WTC11 (cell line): ENCODE measurements at regions not wholly inside any gene's neighbourhood (a gene's known extent, or its start where the extent isn't known, plus 50 kb on each side); places are given as distances from the start of the nearest gene placed in this dataset.

ENCODE experiments used
- ATF1 ChIP-seq: sonication (generic); formaldehyde crosslinking; IDR thresholded peaks from 2 replicates; pipeline ENCODE4 v1.8.1; 2023; ENCODE audit warnings: mild to moderate bottlenecking, moderate library complexity, missing genetic modification reagents
- JUN ChIP-seq: sonication (generic); formaldehyde crosslinking; IDR thresholded peaks from 2 replicates; pipeline ENCODE4 v1.8.0; 2023; ENCODE audit warnings: mild to moderate bottlenecking, missing genetic modification reagents
- NR2C2 ChIP-seq: sonication (generic); formaldehyde crosslinking; IDR thresholded peaks from 2 replicates; pipeline ENCODE4 v1.8.0; 2022; ENCODE audit warnings: mild to moderate bottlenecking, missing genetic modification reagents
- TEAD4 ChIP-seq: sonication (generic); formaldehyde crosslinking; IDR thresholded peaks from 2 replicates; pipeline ENCODE4 v1.8.0; 2022; ENCODE audit warnings: mild to moderate bottlenecking, missing genetic modification reagents
- TF ChIP-seq, protein P1 (sequence below): fragments of 200-600 bp; IDR thresholded peaks from 2 replicates; pipeline ENCODE4 v1.8.0; 2022; ENCODE audit warnings: antibody characterized with exemption
- TF ChIP-seq, protein P2 (sequence below): sonication (generic); formaldehyde crosslinking; IDR thresholded peaks from 2 replicates; pipeline ENCODE4 v1.8.1; 2022; ENCODE audit warnings: missing genetic modification reagents, borderline replicate concordance

DNA sequence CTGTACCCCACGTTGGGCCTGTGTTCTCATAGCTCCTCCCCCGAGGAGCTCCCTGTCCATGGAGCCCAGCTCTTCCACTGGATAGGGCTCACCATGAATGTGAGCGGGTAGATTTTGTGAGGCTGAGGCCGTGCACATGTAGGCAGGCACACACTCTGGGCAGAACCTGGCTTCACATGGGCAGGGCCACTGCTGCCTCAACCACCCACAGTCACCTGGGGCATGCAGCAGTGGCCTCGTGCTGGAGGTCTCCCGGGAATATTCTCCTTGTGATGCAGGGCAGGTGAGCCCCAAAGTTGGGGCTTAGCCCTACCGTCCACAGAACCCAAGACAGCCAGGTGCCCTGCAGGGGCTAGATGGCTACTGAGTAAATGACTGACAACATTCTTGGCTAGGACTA is 116.6 kb downstream of the TMEM130 start:
- TF ChIP-seq, protein P1, sequence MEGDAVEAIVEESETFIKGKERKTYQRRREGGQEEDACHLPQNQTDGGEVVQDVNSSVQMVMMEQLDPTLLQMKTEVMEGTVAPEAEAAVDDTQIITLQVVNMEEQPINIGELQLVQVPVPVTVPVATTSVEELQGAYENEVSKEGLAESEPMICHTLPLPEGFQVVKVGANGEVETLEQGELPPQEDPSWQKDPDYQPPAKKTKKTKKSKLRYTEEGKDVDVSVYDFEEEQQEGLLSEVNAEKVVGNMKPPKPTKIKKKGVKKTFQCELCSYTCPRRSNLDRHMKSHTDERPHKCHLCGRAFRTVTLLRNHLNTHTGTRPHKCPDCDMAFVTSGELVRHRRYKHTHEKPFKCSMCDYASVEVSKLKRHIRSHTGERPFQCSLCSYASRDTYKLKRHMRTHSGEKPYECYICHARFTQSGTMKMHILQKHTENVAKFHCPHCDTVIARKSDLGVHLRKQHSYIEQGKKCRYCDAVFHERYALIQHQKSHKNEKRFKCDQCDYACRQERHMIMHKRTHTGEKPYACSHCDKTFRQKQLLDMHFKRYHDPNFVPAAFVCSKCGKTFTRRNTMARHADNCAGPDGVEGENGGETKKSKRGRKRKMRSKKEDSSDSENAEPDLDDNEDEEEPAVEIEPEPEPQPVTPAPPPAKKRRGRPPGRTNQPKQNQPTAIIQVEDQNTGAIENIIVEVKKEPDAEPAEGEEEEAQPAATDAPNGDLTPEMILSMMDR: no peak
- TF ChIP-seq ATF1 (CRISPR knock-in tag) (no peak), NR2C2 (CRISPR knock-in tag) (no peak), JUN (no peak), TEAD4 (CRISPR knock-in tag) (no peak)
- TF ChIP-seq, protein P2, sequence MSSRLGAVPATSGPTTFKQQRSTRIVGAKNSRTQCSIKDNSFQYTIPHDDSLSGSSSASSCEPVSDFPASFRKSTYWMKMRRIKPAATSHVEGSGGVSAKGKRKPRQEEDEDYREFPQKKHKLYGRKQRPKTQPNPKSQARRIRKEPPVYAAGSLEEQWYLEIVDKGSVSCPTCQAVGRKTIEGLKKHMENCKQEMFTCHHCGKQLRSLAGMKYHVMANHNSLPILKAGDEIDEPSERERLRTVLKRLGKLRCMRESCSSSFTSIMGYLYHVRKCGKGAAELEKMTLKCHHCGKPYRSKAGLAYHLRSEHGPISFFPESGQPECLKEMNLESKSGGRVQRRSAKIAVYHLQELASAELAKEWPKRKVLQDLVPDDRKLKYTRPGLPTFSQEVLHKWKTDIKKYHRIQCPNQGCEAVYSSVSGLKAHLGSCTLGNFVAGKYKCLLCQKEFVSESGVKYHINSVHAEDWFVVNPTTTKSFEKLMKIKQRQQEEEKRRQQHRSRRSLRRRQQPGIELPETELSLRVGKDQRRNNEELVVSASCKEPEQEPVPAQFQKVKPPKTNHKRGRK (CRISPR knock-in tag): no peak
